ENCODE measurements at regions not wholly inside any gene's neighbourhood (a gene's known extent, or its start where the extent isn't known, plus 50 kb on each side); places are given as distances from the start of the nearest gene placed in this dataset.

GRCh38 chr3:46112984-46113383, 85.7 kb upstream of the XCR1 start:
- no peak for DNase-seq

DNA sequence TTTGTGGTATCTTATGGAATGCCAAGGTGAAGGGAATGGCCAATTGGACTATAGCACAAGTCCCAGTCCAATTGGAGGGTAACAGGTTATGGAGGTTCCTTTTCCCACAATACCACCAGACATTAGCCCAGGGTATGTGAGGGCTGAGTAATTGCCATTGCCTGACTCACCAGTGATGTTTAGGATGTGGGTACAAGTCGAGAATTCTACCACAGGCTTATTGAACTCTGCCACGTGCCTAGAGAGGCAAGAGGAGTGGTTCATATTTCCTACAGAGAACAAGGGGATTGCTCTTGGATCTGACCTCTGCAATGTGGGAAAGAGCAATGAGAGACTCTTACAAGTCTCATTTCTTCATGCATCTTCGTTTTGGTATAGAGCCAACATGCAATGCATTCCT, 85.0 kb upstream of the XCR1 start:
- no peak for DNase-seq

DNA sequence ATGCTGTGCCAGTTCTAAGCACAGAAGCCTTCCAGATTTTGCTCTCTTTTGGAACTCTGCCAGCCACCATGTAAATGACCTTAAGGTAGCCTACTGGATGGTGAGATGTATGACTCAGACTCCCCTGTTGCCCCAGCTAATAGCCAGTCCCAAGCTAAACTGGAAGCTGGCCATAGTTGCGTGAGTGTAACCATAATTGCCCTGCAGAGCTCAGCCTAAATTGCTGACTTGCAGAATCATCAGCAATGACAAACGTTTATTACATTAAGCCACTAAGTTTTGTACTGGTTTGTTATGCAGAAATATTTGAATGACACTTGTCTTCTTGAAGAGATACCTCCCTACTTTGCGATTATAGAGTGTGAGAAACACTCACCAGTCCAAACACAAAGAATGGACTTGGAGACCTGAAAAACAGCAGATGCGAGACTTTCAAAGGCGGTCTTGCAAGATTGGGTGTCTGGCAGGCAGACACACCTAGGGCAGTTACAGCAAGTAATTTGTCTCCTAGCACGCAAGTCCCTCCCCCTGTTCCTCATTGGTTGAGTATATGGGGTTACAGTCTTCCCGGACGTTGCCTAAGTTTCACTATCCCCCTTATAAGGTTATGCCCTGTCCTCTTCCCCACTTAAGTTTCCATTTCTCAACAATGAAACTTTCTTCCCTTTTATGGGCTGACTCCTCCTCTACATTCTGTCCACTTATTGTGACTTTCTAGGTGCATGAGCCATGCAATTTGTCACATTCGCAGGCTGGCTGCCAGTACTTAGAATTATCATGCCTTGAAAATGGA, 83.6 kb upstream of the XCR1 start:
- DNase-seq, result peak; percentile 64

- DNase-seq, result no peak
Observed at GRCh38 chr3:46107682-46108081, 80.4 kb upstream of the XCR1 start.

DNA sequence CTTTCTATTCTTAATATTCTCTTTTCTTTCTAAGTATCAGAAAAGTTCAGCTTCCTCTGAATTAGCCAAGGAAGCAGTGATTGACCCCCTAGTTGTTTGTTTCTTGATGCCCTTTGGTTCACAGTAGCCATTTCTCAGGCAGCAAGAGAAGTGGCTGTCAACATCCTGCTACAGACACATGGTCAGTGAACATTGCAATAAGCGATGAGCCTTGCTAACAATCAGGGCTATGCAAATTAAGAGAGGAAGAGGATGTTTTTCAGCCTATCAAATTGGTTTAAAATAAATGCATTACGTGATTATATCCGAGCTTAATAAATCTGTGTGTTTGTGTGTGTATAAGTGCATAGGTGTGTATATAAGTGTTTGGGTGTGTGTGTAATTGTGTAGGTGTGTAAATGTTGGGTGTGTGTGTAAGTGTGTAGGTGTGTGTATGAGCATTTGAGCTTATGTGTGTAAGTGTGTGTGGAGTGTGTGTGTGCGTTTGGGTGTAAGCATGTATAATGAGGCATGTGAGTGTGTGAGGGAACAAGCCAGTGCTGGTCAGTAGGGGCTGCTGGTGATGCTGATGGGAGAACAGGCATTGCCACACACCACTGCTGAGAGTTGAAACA, 78.1 kb upstream of the XCR1 start:
- no peak for DNase-seq

- no peak for DNase-seq
Observed at GRCh38 chr3:46104706-46105105, 77.4 kb upstream of the XCR1 start.

GRCh38 chr3:46102780-46103130, 75.5 kb upstream of the XCR1 start:
- DNase-seq, result no peak

GRCh38 chr3:46102059-46102779, 74.9 kb upstream of the XCR1 start:
- DNase-seq, result no peak

DNA sequence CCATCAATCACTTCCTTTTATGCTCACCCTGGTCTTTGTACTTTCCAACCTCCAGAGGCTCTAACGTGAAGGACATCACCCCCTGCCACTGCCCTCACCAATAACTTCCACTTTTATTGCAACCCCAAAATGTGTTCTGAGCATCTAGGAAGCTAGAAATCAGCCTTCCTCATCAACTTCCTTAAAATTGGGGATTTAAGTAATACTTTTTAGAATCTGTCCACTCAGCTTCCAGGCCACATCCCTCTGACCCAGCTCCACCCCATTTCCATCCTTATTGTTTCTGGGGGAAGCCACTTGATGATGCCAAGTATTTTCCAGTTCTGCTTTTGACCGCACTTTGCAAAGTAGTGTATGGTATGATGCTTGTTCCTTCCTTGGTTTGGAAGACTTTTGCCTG, 73.5 kb upstream of the XCR1 start:
- DNase-seq, result no peak

- DNase-seq, result no peak
Observed at GRCh38 chr3:46098319-46098761, 71.1 kb upstream of the XCR1 start.

- no peak for DNase-seq
Observed at GRCh38 chr3:46097691-46098241, 70.5 kb upstream of the XCR1 start.

- no peak for DNase-seq
Observed at GRCh38 chr3:46096781-46097180, 69.5 kb upstream of the XCR1 start.

- no peak for DNase-seq
Observed at GRCh38 chr3:46096336-46096735, 69.1 kb upstream of the XCR1 start.

DNA sequence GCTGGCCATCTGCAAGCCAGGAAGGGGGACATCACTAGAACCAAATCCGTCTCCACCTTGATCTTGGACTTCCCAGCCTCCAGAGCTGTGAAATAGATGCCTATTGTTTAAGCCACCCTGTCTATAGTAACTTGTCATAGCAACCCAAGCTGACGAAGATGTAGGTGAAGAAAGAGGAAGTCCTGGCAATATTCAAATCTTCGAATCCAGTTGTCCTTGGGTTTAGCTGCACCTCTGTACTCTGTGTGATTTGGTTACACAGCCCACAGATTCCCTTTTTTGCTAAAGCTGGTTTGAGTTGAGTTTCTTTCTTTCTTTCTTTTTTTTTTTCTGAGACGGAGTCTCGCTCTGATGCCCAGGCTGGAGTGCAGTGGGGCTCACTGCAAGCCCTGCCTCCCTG, 68.0 kb upstream of the XCR1 start:
- no peak for DNase-seq

DNA sequence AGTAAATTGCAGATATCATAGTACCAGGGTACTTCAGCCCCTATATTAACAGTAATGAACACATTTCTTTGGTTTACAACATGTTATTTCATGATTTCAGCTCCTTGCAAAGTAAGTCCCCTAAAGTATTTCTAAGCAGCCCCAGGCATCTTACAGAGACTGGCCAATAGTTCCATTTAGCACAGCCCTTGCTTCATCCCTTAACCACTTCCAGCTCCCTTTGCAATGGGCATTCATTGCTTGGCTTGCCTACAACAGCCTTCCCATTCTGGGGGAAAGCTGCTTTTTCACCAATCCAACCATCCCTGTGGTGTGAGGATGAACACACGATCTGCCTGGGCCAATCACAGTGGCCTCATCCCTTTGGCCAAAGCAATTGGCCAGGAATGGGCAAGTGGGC, 67.2 kb upstream of the XCR1 start:
- DNase-seq, result no peak

- no peak for DNase-seq
Observed at GRCh38 chr3:46093966-46094365, 66.7 kb upstream of the XCR1 start.

- DNase-seq, result no peak
Observed at GRCh38 chr3:46093327-46093942, 66.2 kb upstream of the XCR1 start.

GRCh38 chr3:46092702-46093080, 65.4 kb upstream of the XCR1 start:
- no peak for DNase-seq

- no peak for DNase-seq
Observed at GRCh38 chr3:46091741-46092701, 64.7 kb upstream of the XCR1 start.

DNA sequence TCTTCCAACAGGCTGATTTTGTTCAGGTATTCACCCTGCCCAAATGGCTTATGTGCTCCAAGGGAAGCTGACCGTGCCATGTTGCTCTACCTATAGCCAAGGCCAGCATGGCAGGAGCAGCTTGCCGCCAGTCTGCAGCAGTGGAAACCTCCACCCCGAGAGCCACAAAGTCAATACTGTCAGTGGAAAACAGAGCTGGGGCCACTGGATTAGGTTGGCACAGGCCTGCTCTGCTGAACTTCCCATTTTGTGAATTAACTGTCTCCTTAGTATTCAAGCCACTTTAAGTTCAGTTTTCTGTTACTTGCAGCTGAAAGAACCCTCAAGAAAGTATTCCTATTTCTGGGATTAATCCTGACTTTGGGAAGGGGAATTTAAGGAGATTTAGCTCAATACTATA, 63.8 kb upstream of the XCR1 start:
- no peak for DNase-seq

DNA sequence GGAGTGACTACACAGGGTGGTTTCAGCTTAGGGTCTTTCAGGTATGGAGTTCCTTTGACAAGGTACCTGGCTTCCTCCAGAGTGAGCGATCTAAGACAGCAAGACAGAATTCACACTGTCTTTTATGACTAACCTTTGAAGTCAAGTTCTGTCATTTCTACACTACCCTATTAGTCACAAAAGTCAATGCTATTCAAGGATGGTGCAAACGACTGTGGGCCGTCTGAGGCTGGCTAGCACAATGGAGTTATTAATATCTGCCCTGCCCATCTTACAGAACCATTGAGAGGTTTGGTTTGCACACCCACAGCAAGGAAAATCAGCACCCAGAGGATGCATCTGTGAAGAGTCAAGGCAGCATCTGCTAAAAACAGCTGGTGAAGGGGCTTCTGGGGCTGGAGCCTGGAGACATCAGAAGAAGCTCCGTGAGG, 62.9 kb upstream of the XCR1 start:
- DNase-seq, result no peak
